GM23338 (cell line): ENCODE measurements at regions not wholly inside any gene's neighbourhood (a gene's known extent, or its start where the extent isn't known, plus 50 kb on each side); places are given as distances from the start of the nearest gene placed in this dataset.

Experiments
- ATAC-seq: fragments of 200-7000 bp; cut with Tn5 transposase; 3 replicates; pipeline ENCODE4 v1.9.1; 2020
- DNase-seq: peaks from one replicate; pipeline ENCODE4 v3.0.0-alpha.2; 2015; ENCODE audit warnings: low spot score
- H2AFZ ChIP-seq: fragments of 200-600 bp; sonication (generic); 2 replicates; pipeline ENCODE4 v1.8.0; 2016; ENCODE audit warnings: antibody characterized with exemption, mild to moderate bottlenecking, moderate library complexity
- H3F3A ChIP-seq: fragments of 200-600 bp; sonication (generic); replicated peaks from 2 replicates; pipeline ENCODE4 v1.8.0; 2017; ENCODE audit warnings: antibody characterized with exemption, mixed run types, low read depth
- H3K27ac ChIP-seq: fragments of 200-600 bp; sonication (generic); 2 replicates; pipeline ENCODE4 v1.6.1; 2016; ENCODE audit warnings: low read depth
- H3K27me3 ChIP-seq: fragments of 200-600 bp; sonication (generic); 2 replicates; pipeline ENCODE4 v1.8.0; 2016; ENCODE audit warnings: mild to moderate bottlenecking, mixed run types, moderate library complexity; ENCODE audit not compliant: insufficient read depth
- H3K36me3 ChIP-seq: fragments of 200-600 bp; sonication (generic); 2 replicates; pipeline ENCODE4 v1.8.0; 2016; ENCODE audit warnings: mild to moderate bottlenecking; ENCODE audit not compliant: insufficient read depth
- H3K4me1 ChIP-seq: fragments of 200-600 bp; sonication (generic); 2 replicates; pipeline ENCODE4 v1.8.0; 2016; ENCODE audit warnings: mild to moderate bottlenecking, moderate library complexity; ENCODE audit not compliant: insufficient read depth
- H3K4me2 ChIP-seq: fragments of 200-600 bp; sonication (generic); 2 replicates; pipeline ENCODE4 v1.7.1; 2017; ENCODE audit warnings: mixed run types
- H3K4me3 ChIP-seq: fragments of 200-600 bp; sonication (generic); 2 replicates; pipeline ENCODE4 v1.6.1; 2016; ENCODE audit warnings: mixed run types
- H3K79me2 ChIP-seq: fragments of 200-600 bp; sonication (generic); replicated peaks from 2 replicates; pipeline ENCODE4 v1.8.0; 2017; ENCODE audit warnings: mild to moderate bottlenecking; ENCODE audit not compliant: insufficient read depth
- H3K9me2 ChIP-seq: fragments of 200-600 bp; sonication (generic); 2 replicates; pipeline ENCODE4 v1.8.0; 2017; ENCODE audit not compliant: insufficient read depth
- H4K20me1 ChIP-seq: fragments of 200-600 bp; sonication (generic); replicated peaks from 2 replicates; pipeline ENCODE4 v1.8.0; 2017; ENCODE audit warnings: mild to moderate bottlenecking; ENCODE audit not compliant: insufficient read depth
- H3K27ac Mint-ChIP-seq: 2 replicates; pipeline ENCODE4 v1.8.0; 2020; ENCODE audit warnings: inconsistent platforms, mild to moderate bottlenecking, moderate library complexity, mixed read lengths
- H3K27me3 Mint-ChIP-seq: 3 replicates; pipeline ENCODE4 v1.8.0; 2022; ENCODE audit warnings: low read depth, mild to moderate bottlenecking, moderate library complexity, mixed read lengths, inconsistent platforms; ENCODE audit not compliant: insufficient read depth, poor library complexity
- H3K36me3 Mint-ChIP-seq: 3 replicates; pipeline ENCODE4 v1.8.0; 2021; ENCODE audit warnings: low read depth, mild to moderate bottlenecking, inconsistent platforms, moderate library complexity, mixed read lengths
- H3K4me1 Mint-ChIP-seq: 3 replicates; pipeline ENCODE4 v1.8.0; 2020; ENCODE audit warnings: mild to moderate bottlenecking, inconsistent platforms, mixed read lengths
- H3K4me3 Mint-ChIP-seq: 3 replicates; pipeline ENCODE4 v1.8.0; 2021; ENCODE audit warnings: moderate library complexity, mild to moderate bottlenecking, inconsistent platforms, mixed read lengths
- H3K9me3 Mint-ChIP-seq: 3 replicates; pipeline ENCODE4 v1.8.0; 2020; ENCODE audit warnings: moderate library complexity, mild to moderate bottlenecking, inconsistent platforms, mixed read lengths
- CREB1 ChIP-seq: fragments of 250-450 bp; sonication (Bioruptor Pico); IDR thresholded peaks from 2 replicates; pipeline ENCODE4 v1.5.0; 2020; ENCODE audit warnings: low read depth, mild to moderate bottlenecking, moderate library complexity
- CTCF ChIP-seq, 2 experiments: fragments of 200-600 bp in 1 of 2; sonication (generic) in 1 of 2; conservative IDR thresholded peaks; 2 replicates each; pipeline versions ENCODE4 v1.5.1 to v1.6.1; 2016 to 2017; ENCODE audit warnings: antibody characterized with exemption in 2 of 2, low read depth in 2 of 2, mild to moderate bottlenecking in 2 of 2, moderate library complexity in 1 of 2
- EZH2 ChIP-seq: fragments of 200-600 bp; sonication (generic); IDR thresholded peaks from one replicate; pipeline ENCODE4 v1.8.0; 2017; ENCODE audit warnings: antibody characterized with exemption, mild to moderate bottlenecking, low read depth; ENCODE audit not compliant: unreplicated experiment
- EZH2phosphoT487 ChIP-seq: fragments of 200-600 bp; sonication (generic); IDR thresholded peaks from one replicate; pipeline ENCODE4 v1.8.1; 2018; ENCODE audit warnings: antibody characterized with exemption; ENCODE audit not compliant: unreplicated experiment
- JUNB ChIP-seq: IDR thresholded peaks from one replicate; pipeline ENCODE4 v1.6.1; 2016; ENCODE audit warnings: antibody characterized with exemption; ENCODE audit not compliant: unreplicated experiment
- NANOG ChIP-seq: IDR thresholded peaks from 2 replicates; pipeline ENCODE4 v1.6.1; 2016; ENCODE audit warnings: antibody characterized with exemption, borderline replicate concordance
- POLR2AphosphoS5 ChIP-seq: IDR thresholded peaks from 2 replicates; pipeline ENCODE4 v1.6.1; 2016; ENCODE audit warnings: antibody characterized with exemption, low read depth
- REST ChIP-seq: IDR thresholded peaks from one replicate; pipeline ENCODE4 v1.6.1; 2018; ENCODE audit warnings: antibody characterized with exemption; ENCODE audit not compliant: unreplicated experiment
- STAT1 ChIP-seq: IDR thresholded peaks from one replicate; pipeline ENCODE4 v1.6.1; 2016; ENCODE audit warnings: antibody characterized with exemption; ENCODE audit not compliant: unreplicated experiment
- ZNF114 ChIP-seq: fragments of 250-450 bp; sonication (Bioruptor Pico); IDR thresholded peaks from 2 replicates; pipeline ENCODE4 v1.5.0; 2020; ENCODE audit warnings: mild to moderate bottlenecking, moderate library complexity
- ZNF331 ChIP-seq: fragments of 250-450 bp; sonication (Bioruptor Pico); IDR thresholded peaks from 2 replicates; pipeline ENCODE4 v1.5.0; 2020; ENCODE audit warnings: low read depth, mild to moderate bottlenecking, moderate library complexity
- ZNF462 ChIP-seq: fragments of 250-450 bp; sonication (Bioruptor Pico); IDR thresholded peaks from 2 replicates; pipeline ENCODE4 v1.5.0; 2020; ENCODE audit warnings: mild to moderate bottlenecking, moderate library complexity
- TF ChIP-seq, protein P1 (sequence below): IDR thresholded peaks from 2 replicates; pipeline ENCODE4 v1.6.1; 2016; ENCODE audit warnings: antibody characterized with exemption

DNA sequence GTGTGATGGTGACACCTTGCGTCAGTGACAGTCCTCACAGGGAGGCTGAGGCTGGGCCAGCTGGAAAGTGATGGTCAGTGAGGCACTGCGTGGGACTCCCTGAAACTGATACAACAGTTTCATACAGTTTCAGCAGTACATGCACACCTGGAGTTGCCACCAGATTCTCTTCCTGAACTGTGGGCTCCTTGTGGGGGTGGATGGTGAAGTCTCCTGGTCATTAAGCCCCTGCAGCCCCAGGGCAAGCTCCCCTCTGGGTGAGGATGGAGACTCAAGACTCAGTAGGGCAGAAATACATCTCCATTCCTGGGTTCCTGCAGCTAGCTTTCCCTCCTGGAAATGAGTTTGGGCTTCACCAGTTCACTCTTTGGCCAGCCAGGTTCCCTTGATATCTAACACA lies 392.7 kb downstream of the UQCRFS1 start:
- Histone ChIP-seq H3K9me2 (0 out of 2 replicates have a peak, but pooled peaks cover 14% of the 10 kb centered on the region), H3K79me2 (no peaks in the 10 kb centered on the region), H2AFZ (no peak overlapping the region), H3K4me2 (no peak overlapping the region), H3K36me3 (no peaks in the 10 kb centered on the region), H3F3A (no peaks in the 10 kb centered on the region), H3K4me1 (peaks cover 16% of the 10 kb centered on the region), H3K27me3 (no peaks in the 10 kb centered on the region), H3K4me3 (no peak overlapping the region), H3K27ac (no peak overlapping the region), H4K20me1 (no peaks in the 10 kb centered on the region)
- DNase-seq (no peak), ATAC-seq (no peak)
- Mint-ChIP-seq H3K9me3 (peaks cover 8% of the 10 kb centered on the region), H3K4me1 (peaks cover 25% of the 10 kb centered on the region), H3K27me3 (peaks cover 12% of the 10 kb centered on the region), H3K27ac (no peak overlapping the region), H3K4me3 (no peak overlapping the region), H3K36me3 (peaks cover 7% of the 10 kb centered on the region; the same call in 2 of the 3 replicates)
- TF ChIP-seq JUNB (no peak), ZNF331 (CRISPR knock-in tag) (no peak), REST (no peak), EZH2 (no peak), POLR2AphosphoS5 (no peak), ZNF114 (no peak), STAT1 (no peak), CTCF (conservative IDR thresholded peaks at IDR 0.05; ENCODE audit: low read depth in 2 of 2) (no peak), NANOG (no peak), EZH2phosphoT487 (no peak), ZNF462 (no peak), CREB1 (CRISPR knock-in tag) (no peak)
- TF ChIP-seq, protein P1, sequence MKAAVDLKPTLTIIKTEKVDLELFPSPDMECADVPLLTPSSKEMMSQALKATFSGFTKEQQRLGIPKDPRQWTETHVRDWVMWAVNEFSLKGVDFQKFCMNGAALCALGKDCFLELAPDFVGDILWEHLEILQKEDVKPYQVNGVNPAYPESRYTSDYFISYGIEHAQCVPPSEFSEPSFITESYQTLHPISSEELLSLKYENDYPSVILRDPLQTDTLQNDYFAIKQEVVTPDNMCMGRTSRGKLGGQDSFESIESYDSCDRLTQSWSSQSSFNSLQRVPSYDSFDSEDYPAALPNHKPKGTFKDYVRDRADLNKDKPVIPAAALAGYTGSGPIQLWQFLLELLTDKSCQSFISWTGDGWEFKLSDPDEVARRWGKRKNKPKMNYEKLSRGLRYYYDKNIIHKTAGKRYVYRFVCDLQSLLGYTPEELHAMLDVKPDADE: no peak
